NT2/D1 (cell line): ENCODE measurements at regions not wholly inside any gene's neighbourhood (a gene's known extent, or its start where the extent isn't known, plus 50 kb on each side); places are given as distances from the start of the nearest gene placed in this dataset.

Source experiments
- DNase-seq: peaks from one replicate; pipeline ENCODE4 v3.0.0-alpha.2; 2011; ENCODE audit warnings: low read depth, low spot score
- H3K27me3 ChIP-seq: 2 replicates; pipeline ENCODE4 v1.6.0; 2011; ENCODE audit warnings: mild to moderate bottlenecking; ENCODE audit not compliant: insufficient read length, insufficient read depth
- H3K36me3 ChIP-seq: 2 replicates; pipeline ENCODE4 v1.6.1; 2011; ENCODE audit warnings: mild to moderate bottlenecking, low read length, mixed read lengths; ENCODE audit not compliant: insufficient read depth, insufficient read length
- H3K4me1 ChIP-seq: 2 replicates; pipeline ENCODE4 v1.5.1; 2011; ENCODE audit not compliant: insufficient read depth, insufficient read length
- H3K4me3 ChIP-seq: 2 replicates; pipeline ENCODE4 v1.5.1; 2011; ENCODE audit warnings: low read depth; ENCODE audit not compliant: insufficient read length
- H3K9ac ChIP-seq: 2 replicates; pipeline ENCODE4 v1.6.0; 2011; ENCODE audit warnings: low read depth; ENCODE audit not compliant: insufficient read length
- H3K9me3 ChIP-seq: 2 replicates; pipeline ENCODE4 v1.5.1; 2011; ENCODE audit warnings: mild to moderate bottlenecking, low read length; ENCODE audit not compliant: insufficient read depth
- SUZ12 ChIP-seq: IDR thresholded peaks from 2 replicates; pipeline ENCODE4 v1.6.1; 2011; ENCODE audit not compliant: insufficient read length, insufficient read depth; ENCODE audit errors: extremely low read depth
- YY1 ChIP-seq: IDR thresholded peaks from 2 replicates; pipeline ENCODE4 v1.6.1; 2011; ENCODE audit not compliant: insufficient read length, insufficient read depth
- ZNF274 ChIP-seq: IDR thresholded peaks from 2 replicates; pipeline ENCODE4 v1.6.1; 2011; ENCODE audit warnings: mild to moderate bottlenecking, low read depth, low read length

DNA sequence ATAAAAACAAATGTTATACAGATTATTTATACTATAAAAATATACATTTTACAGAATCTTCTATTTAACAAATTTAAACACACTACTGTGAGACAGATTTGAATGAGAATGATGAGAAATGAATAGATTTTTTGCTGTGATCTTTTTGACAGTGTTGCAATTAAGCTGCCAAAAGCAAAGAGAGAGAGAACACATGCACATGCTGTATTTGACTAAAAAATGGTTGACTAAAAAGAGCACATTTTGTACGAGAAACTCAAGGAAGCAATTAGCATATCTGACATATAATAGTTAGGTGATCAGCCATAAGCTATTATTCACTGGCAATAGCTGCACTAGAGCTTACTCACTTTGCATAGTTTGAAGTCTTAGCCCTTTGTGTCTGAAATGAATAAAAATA, 115.8 kb downstream of the SYT10 start:
- no peak overlapping the region for H3K4me3 ChIP-seq
- no peaks in the 10 kb centered on the region for H3K27me3 ChIP-seq
- H3K36me3 ChIP-seq = no peaks in the 10 kb centered on the region
- TF ChIP-seq YY1 = no peak
- no peak for TF ChIP-seq ZNF274
- TF ChIP-seq SUZ12 = no peak
- no peak for DNase-seq
- H3K9me3 ChIP-seq = 0 out of 2 replicates have a peak, but pooled peaks cover 5% of the 10 kb centered on the region
- no peak overlapping the region for H3K9ac ChIP-seq
- no peaks in the 10 kb centered on the region for H3K4me1 ChIP-seq

DNA sequence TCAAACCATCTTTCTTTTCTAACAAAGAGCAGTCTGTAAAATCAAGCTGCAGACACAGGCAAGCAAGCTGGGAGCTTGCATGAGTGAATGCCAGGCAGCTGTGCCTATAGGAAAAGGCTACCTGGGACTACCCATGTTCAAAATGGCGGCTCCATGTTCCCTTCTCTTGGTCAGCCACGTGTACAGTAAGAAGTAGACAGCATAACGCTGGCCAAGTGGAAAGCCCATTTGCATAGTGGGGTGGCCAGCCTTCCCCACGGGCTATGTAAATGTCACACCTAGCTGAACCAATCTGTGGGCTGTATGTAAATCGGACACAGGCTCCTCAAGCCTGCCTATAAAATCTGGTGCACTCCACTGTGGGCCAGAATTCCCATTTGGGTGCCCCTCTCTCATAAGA, 117.1 kb downstream of the SYT10 start:
- H3K9ac ChIP-seq = no peak overlapping the region
- no peaks in the 10 kb centered on the region for H3K36me3 ChIP-seq
- H3K4me1 ChIP-seq = no peaks in the 10 kb centered on the region
- no peak for DNase-seq
- H3K4me3 ChIP-seq = no peak overlapping the region
- H3K27me3 ChIP-seq = no peaks in the 10 kb centered on the region
- TF ChIP-seq SUZ12 = no peak
- no peak for TF ChIP-seq ZNF274
- no peak for TF ChIP-seq YY1
- 0 out of 2 replicates have a peak, but pooled peaks cover 5% of the 10 kb centered on the region for H3K9me3 ChIP-seq

DNA sequence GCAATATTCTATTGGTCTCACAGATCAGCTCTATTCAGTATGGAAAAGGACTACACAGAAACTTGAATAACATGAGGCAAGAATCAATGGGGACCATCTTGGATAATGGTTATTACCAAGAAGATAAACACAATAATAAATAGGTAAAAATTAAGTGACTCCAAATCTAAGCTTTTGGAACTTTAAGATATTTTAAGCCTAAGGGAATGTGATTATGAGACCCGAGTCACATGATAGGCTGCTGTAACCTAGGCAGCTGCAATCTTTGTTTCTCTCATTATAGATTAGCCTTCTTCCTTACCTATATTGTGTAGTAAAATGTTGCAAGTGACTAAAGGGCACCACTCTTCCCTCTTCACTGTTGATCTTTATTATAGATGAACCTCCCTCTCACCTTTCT, 121.9 kb downstream of the SYT10 start:
- DNase-seq = no peak
- H3K36me3 ChIP-seq = no peaks in the 10 kb centered on the region
- H3K9ac ChIP-seq = no peak overlapping the region
- peaks cover 14% of the 10 kb centered on the region for H3K9me3 ChIP-seq
- H3K4me3 ChIP-seq = no peak overlapping the region
- H3K4me1 ChIP-seq = no peaks in the 10 kb centered on the region
- TF ChIP-seq ZNF274 (no peak), SUZ12 (no peak), YY1 (no peak)
- no peaks in the 10 kb centered on the region for H3K27me3 ChIP-seq

DNA sequence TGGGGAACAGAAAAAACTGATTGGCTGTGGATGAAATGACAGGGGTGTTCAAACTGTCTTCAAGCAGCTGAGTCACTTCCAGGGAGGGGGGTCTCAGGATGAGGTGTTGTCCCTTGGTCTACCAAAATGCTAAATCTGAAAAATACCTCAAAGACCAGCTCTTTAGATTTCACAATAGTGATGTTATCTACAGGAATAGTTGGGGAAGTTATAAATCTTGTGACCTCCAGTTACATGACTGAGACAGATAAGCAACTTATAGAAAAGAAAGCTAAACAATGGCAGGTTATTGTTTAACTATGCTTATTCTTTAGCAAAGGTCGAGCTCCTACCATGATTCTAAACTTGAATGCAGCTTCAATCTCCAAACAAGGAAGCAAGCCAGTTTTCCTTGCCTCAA, 125.4 kb downstream of the SYT10 start:
- Histone ChIP-seq H3K9ac (no peak overlapping the region), H3K36me3 (no peaks in the 10 kb centered on the region), H3K4me3 (no peak overlapping the region), H3K4me1 (no peaks in the 10 kb centered on the region), H3K27me3 (no peaks in the 10 kb centered on the region), H3K9me3 (peaks cover 23% of the 10 kb centered on the region)
- TF ChIP-seq SUZ12 (no peak), YY1 (no peak), ZNF274 (no peak)
- no peak for DNase-seq

DNA sequence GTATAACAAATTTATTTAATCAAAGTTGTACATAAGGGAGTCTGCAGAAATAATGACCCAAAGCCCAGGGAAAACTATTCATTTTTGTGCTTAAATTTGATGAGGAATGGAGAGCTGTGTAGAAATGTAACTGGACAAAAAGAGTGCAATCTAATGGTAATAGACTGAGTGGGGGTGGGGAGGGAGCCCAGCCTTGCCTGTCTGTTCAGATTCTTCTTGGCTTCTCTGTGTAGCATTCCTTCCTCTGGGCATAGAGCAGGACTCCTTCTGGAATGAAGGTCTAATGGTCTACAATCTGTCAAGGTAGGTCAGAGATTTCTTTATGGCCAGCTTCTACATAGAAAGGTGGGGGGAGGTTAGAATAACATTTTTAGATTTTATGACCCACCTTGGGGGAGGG, 126.1 kb downstream of the SYT10 start:
- no peak for TF ChIP-seq ZNF274
- TF ChIP-seq SUZ12 = no peak
- no peak for TF ChIP-seq YY1
- no peak overlapping the region for H3K4me3 ChIP-seq
- H3K9me3 ChIP-seq = peaks cover 25% of the 10 kb centered on the region

GRCh38 chr12:33310471-33310870, 129.1 kb downstream of the SYT10 start:
- H3K9me3 ChIP-seq = peaks cover 30% of the 10 kb centered on the region
- TF ChIP-seq SUZ12 (no peak), ZNF274 (no peak), YY1 (no peak)
- DNase-seq = no peak
- no peaks in the 10 kb centered on the region for H3K27me3 ChIP-seq
- H3K36me3 ChIP-seq = no peaks in the 10 kb centered on the region
- H3K9ac ChIP-seq = no peak overlapping the region
- H3K4me1 ChIP-seq = no peaks in the 10 kb centered on the region
- no peak overlapping the region for H3K4me3 ChIP-seq

More for the DNA sequence above, 126.1 kb downstream of the SYT10 start:
- Histone ChIP-seq H3K27me3 (no peaks in the 10 kb centered on the region), H3K9ac (no peak overlapping the region), H3K36me3 (no peaks in the 10 kb centered on the region), H3K4me1 (no peaks in the 10 kb centered on the region)
- no peak for DNase-seq

- DNase-seq = no peak
- Histone ChIP-seq H3K36me3 (no peaks in the 10 kb centered on the region), H3K4me1 (no peaks in the 10 kb centered on the region), H3K27me3 (no peaks in the 10 kb centered on the region), H3K9me3 (peaks cover 9% of the 10 kb centered on the region), H3K4me3 (no peak overlapping the region), H3K9ac (no peak overlapping the region)
- TF ChIP-seq YY1 (no peak), SUZ12 (no peak), ZNF274 (no peak)
Measured at GRCh38 chr12:33304176-33304575, 135.4 kb downstream of the SYT10 start.

- no peaks in the 10 kb centered on the region for H3K4me1 ChIP-seq
Measured at GRCh38 chr12:33296529-33296928, 143.1 kb downstream of the SYT10 start.

More at GRCh38 chr12:33296529-33296928, 143.1 kb downstream of the SYT10 start:
- H3K36me3 ChIP-seq = no peaks in the 10 kb centered on the region
- no peak overlapping the region for H3K9ac ChIP-seq
- TF ChIP-seq YY1 = no peak
- TF ChIP-seq SUZ12 = no peak
- no peak for TF ChIP-seq ZNF274
- no peak for DNase-seq
- H3K9me3 ChIP-seq = peaks cover 15% of the 10 kb centered on the region; the same call in 1 of the 2 replicates
- H3K4me3 ChIP-seq = no peak overlapping the region
- H3K27me3 ChIP-seq = no peaks in the 10 kb centered on the region
